GM12878 (cell line): ENCODE measurements at regions not wholly inside any gene's neighbourhood (a gene's known extent, or its start where the extent isn't known, plus 50 kb on each side); places are given as distances from the start of the nearest gene placed in this dataset.
"Not testable (repeated sequence)": the region's sequence is repeated elsewhere in the genome, so short reads cannot be mapped to it uniquely, and the experiment has no call there.

Experiments used
- ATAC-seq: fragments of 200-7000 bp; cut with Tn5 transposase; 3 replicates; pipeline ENCODE4 v1.9.1; 2020; ENCODE audit warnings: mild to moderate bottlenecking, moderate library complexity
- BruUV-seq: library from RNA; stranded (reverse); fragments of 400-500 nt; replicated peaks from 2 replicates; lab custom pipeline; 2021; lab: Mats Ljungman, UMichigan
- CTCF ChIA-PET: fragments of 300-600 bp; sonication (Branson Sonifier 250); formaldehyde crosslinking; extraction: SDS; loops from one replicate; lab custom pipeline; 2021; ENCODE audit warnings: inconsistent platforms; lab: Yijun Ruan, JAX
- POLR2A ChIA-PET: fragments of 350-600 bp; formaldehyde crosslinking; extraction: SDS; loops from one replicate; lab custom pipeline; 2021; ENCODE audit warnings: inconsistent platforms; lab: Charles Lee
- RAD21 ChIA-PET: fragments of 300-600 bp; sonication (Branson Sonifier 250); formaldehyde crosslinking; loops from one replicate; lab custom pipeline; 2023; ENCODE audit warnings: antibody characterized with exemption; ENCODE audit not compliant: unreplicated experiment; lab: Charles Lee
- SMC1A ChIA-PET: fragments of 300-600 bp; sonication (Branson Sonifier 250); formaldehyde crosslinking; loops from one replicate; lab custom pipeline; 2023; ENCODE audit not compliant: unreplicated experiment, uncharacterized antibody; lab: Charles Lee
- DNase-seq: peaks from one replicate; pipeline ENCODE4 v3.0.0-alpha.2; 2011; ENCODE audit warnings: low read depth, low spot score
- FAIRE-seq: peaks from 3 replicates; lab custom pipeline; 2011; peaks lifted over from hg19 to GRCh38; lab: Jason Lieb, UNC
- H2AFZ ChIP-seq: 2 replicates; pipeline ENCODE4 v1.6.0; 2011; ENCODE audit warnings: low read depth, low read length, control low read depth; ENCODE audit not compliant: control insufficient read depth
- H3K27ac ChIP-seq: 2 replicates; pipeline ENCODE4 v1.5.1; 2011; ENCODE audit warnings: control low read depth; ENCODE audit not compliant: control insufficient read depth, insufficient read depth
- H3K27me3 ChIP-seq, 2 experiments: replicated peaks in 1 of 2; 2 replicates each; pipeline versions ENCODE4 v1.6.0 to v1.6.1; 2011; ENCODE audit warnings: low read length in 1 of 2; ENCODE audit not compliant: control insufficient read depth in 2 of 2, insufficient read depth in 2 of 2
- H3K36me3 ChIP-seq, 2 experiments: 2 replicates each; pipeline ENCODE4 v1.5.1; 2011; ENCODE audit warnings: low read length in 1 of 2; ENCODE audit not compliant: control insufficient read depth in 2 of 2, insufficient read depth in 2 of 2
- H3K4me1 ChIP-seq: 2 replicates; pipeline ENCODE4 v1.6.1; 2011; ENCODE audit warnings: mild to moderate bottlenecking, low read length, moderate library complexity, mixed read lengths; ENCODE audit not compliant: control insufficient read depth, insufficient read depth
- H3K4me2 ChIP-seq: 2 replicates; pipeline ENCODE4 v1.6.0; 2011; ENCODE audit warnings: control low read depth; ENCODE audit not compliant: control insufficient read depth, insufficient read depth
- H3K4me3 ChIP-seq: fragments of 200-600 bp; sonication (generic); 2 replicates; pipeline ENCODE4 v1.5.1; 2016
- H3K79me2 ChIP-seq: 2 replicates; pipeline ENCODE4 v1.6.0; 2011; ENCODE audit warnings: low read length; ENCODE audit not compliant: control insufficient read depth, insufficient read depth
- H3K9ac ChIP-seq: 2 replicates; pipeline ENCODE4 v1.8.0; 2011; ENCODE audit warnings: low read length, control low read depth, mixed read lengths; ENCODE audit not compliant: control insufficient read depth, insufficient read depth
- H3K9me3 ChIP-seq: replicated peaks from 3 replicates; pipeline ENCODE4 v1.5.1; 2011; ENCODE audit warnings: mild to moderate bottlenecking, low read length; ENCODE audit not compliant: control insufficient read depth, insufficient read depth
- H4K20me1 ChIP-seq: 2 replicates; pipeline ENCODE4 v1.6.0; 2011; ENCODE audit not compliant: control insufficient read depth, insufficient read depth
- CEBPB ChIP-seq, 2 experiments: fragments of 150-350 bp in 1 of 2; IDR thresholded peaks; 2 replicates each; pipeline ENCODE4 v1.6.1; 2012 to 2014; ENCODE audit warnings: low read depth in 2 of 2, low read length in 2 of 2, borderline replicate concordance in 1 of 2, inconsistent platforms in 1 of 2
- E2F8 ChIP-seq: fragments of 450-650 bp; IDR thresholded peaks from 2 replicates; pipeline ENCODE4 v1.6.1; 2018; ENCODE audit warnings: mild to moderate bottlenecking, low read depth, moderate library complexity; ENCODE audit not compliant: partially characterized antibody
- GATAD2B ChIP-seq: fragments of 450-650 bp; conservative IDR thresholded peaks from 2 replicates; pipeline ENCODE4 v1.6.1; 2017; ENCODE audit warnings: low read depth, mild to moderate bottlenecking, moderate library complexity
- IRF4 ChIP-seq: IDR thresholded peaks from 2 replicates; pipeline ENCODE4 v1.6.1; 2011; ENCODE audit warnings: low read depth, low read length
- KDM1A ChIP-seq: fragments of 200-600 bp; sonication (generic); IDR thresholded peaks from 2 replicates; pipeline ENCODE4 v1.6.1; 2016; ENCODE audit warnings: borderline replicate concordance
- LARP7 ChIP-seq: fragments of 450-650 bp; IDR thresholded peaks from 2 replicates; pipeline ENCODE4 v1.6.1; 2017; ENCODE audit warnings: mild to moderate bottlenecking
- MEF2A ChIP-seq: IDR thresholded peaks from 2 replicates; pipeline ENCODE4 v1.6.1; 2011; ENCODE audit warnings: low read depth, mild to moderate bottlenecking, low read length, moderate library complexity; ENCODE audit not compliant: insufficient read depth
- NBN ChIP-seq: fragments of 450-650 bp; IDR thresholded peaks from 2 replicates; pipeline ENCODE4 v1.6.1; 2016
- NFXL1 ChIP-seq: fragments of 450-650 bp; IDR thresholded peaks from 2 replicates; pipeline ENCODE4 v1.6.1; 2017; ENCODE audit warnings: antibody characterized with exemption, mild to moderate bottlenecking, borderline replicate concordance
- PAX8 ChIP-seq: fragments of 450-650 bp; IDR thresholded peaks from 2 replicates; pipeline ENCODE4 v1.6.1; 2017; ENCODE audit warnings: mild to moderate bottlenecking, moderate library complexity
- POU2F2 ChIP-seq: IDR thresholded peaks from 3 replicates; pipeline ENCODE4 v1.6.1; 2011; ENCODE audit warnings: low read depth, mild to moderate bottlenecking, low read length, borderline replicate concordance
- PRDM15 ChIP-seq: fragments of 450-650 bp; formaldehyde crosslinking; IDR thresholded peaks from 2 replicates; pipeline ENCODE4 v1.4.0; 2020; ENCODE audit warnings: mild to moderate bottlenecking, moderate library complexity
- SMARCA5 ChIP-seq: fragments of 450-650 bp; IDR thresholded peaks from 2 replicates; pipeline ENCODE4 v1.6.1; 2017; ENCODE audit warnings: mild to moderate bottlenecking
- TARDBP ChIP-seq: IDR thresholded peaks from 2 replicates; pipeline ENCODE4 v1.6.1; 2016; ENCODE audit warnings: borderline replicate concordance
- WGBS: methylation state at CpG from one replicate; pipeline ENCODE4 v1.1.6; 2016; ENCODE audit warnings: low lambda C conversion rate; ENCODE audit not compliant: insufficient replicate concordance, insufficient coverage; ENCODE audit errors: missing lambda C conversion rate; 5-methylcytosine and 5-hydroxymethylcytosine counted together
- in situ Hi-C: fragments of 300-500 bp; cut with MboI; formaldehyde crosslinking; loops from 9 replicates; pipeline ENCODE4 v1.14.3; 2018; ENCODE audit warnings: mixed read lengths
- intact Hi-C: fragments of 100-400 bp; cut with micrococcal nuclease; formaldehyde crosslinking; loops from one replicate; pipeline ENCODE4 v1.14.2; 2022; ENCODE audit not compliant: unreplicated experiment

- in situ Hi-C loops, H3K9me3 ChIP-seq, H3K4me3 ChIP-seq, H3K4me1 ChIP-seq, H3K79me2 ChIP-seq, H3K36me3 ChIP-seq, POLR2A ChIA-PET, DNase-seq, H3K9ac ChIP-seq, FAIRE-seq, ATAC-seq, intact Hi-C loops, H2AFZ ChIP-seq, H3K4me2 ChIP-seq, CTCF ChIA-PET, H3K27me3 ChIP-seq, BruUV-seq, RAD21 ChIA-PET, H3K27ac ChIP-seq, H4K20me1 ChIP-seq: not testable (repeated sequence)
- 17% methylated on average over 5 of the region's 5 CpGs for WGBS
- SMC1A ChIA-PET, result interaction anchor here (0.6 to 1.0 kb wide), 2 partner anchors 69 to 407 kb away, joined by 3 read pairs; no protein-coding TSS in a partner anchor
Observed at GRCh38 chr10:22079921-22080320, 76.4 kb upstream of the DNAJC1 start.

- no TSS peak for BruUV-seq
- H3K27ac ChIP-seq, result no peak overlapping the region
- H2AFZ ChIP-seq, result no peak overlapping the region
- no peaks in the 10 kb centered on the region for H3K9me3 ChIP-seq
- ATAC-seq (no peak), FAIRE-seq (no peak), DNase-seq (no peak)
- intact Hi-C loops, result no loop called here
- ChIA-PET SMC1A (no interaction called here), POLR2A (no interaction called here), RAD21 (no interaction called here), CTCF (no interaction called here)
- in situ Hi-C loops, result no loop called here
- H3K79me2 ChIP-seq, result no peaks in the 10 kb centered on the region
- H3K27me3 ChIP-seq, result no peaks in the 10 kb centered on the region; a peak in 1 of 4 replicates
- H3K4me3 ChIP-seq, result no peak overlapping the region
- H3K9ac ChIP-seq, result no peak overlapping the region
- no peaks in the 10 kb centered on the region for H3K36me3 ChIP-seq
- H4K20me1 ChIP-seq, result no peaks in the 10 kb centered on the region
- WGBS, result 79% methylated on average over 1 of the region's 1 CpG
- no peaks in the 10 kb centered on the region for H3K4me1 ChIP-seq
- H3K4me2 ChIP-seq, result no peak overlapping the region
- TF ChIP-seq IRF4 (no peak), TARDBP (no peak), MEF2A (no peak), CEBPB (IDR thresholded peaks at IDR 0.05; ENCODE audit: borderline replicate concordance in 1 of 2, low read depth in 2 of 2, low read length in 2 of 2) (no peak), NBN (no peak), E2F8 (no peak), SMARCA5 (no peak), POU2F2 (no peak), KDM1A (no peak), NFXL1 (no peak), PAX8 (no peak), PRDM15 (CRISPR knock-in tag) (no peak), LARP7 (no peak), GATAD2B (no peak)
Observed at GRCh38 chr10:22071332-22071731, 67.8 kb upstream of the DNAJC1 start.
